ENCODE measurements at regions not wholly inside any gene's neighbourhood (a gene's known extent, or its start where the extent isn't known, plus 50 kb on each side); places are given as distances from the start of the nearest gene placed in this dataset.

DNA sequence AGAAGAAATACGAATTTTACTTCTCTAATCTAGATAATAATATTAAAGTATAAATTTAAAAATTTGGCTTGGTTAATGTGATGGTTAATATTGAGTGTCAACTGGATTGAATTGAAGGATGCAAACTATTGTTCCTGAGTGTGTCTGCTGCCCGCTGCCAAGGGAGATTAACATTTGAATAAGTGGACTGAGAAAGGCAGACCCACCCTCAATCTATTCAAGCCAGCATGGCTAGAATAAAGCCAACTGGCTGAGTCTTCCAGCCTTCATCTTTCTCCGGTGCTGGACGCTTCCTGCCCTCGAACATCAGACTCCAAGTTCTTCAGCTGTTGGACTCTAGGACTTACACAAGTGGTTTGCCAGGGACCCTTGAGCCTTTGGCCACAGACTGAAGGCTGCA lies 152.7 kb downstream of the TBXT start:
- DNase-seq (ENCODE audit: low read depth in 3 of 3, low spot score in 2 of 3) = no peak

GRCh38 chr6:166010136-166010960 lies 157.3 kb downstream of the TBXT start:
- DNase-seq (ENCODE audit: low read depth in 3 of 3, low spot score in 2 of 3) = no peak

GRCh38 chr6:166009385-166010031 lies 158.1 kb downstream of the TBXT start:
- DNase-seq (ENCODE audit: low read depth in 3 of 3, low spot score in 2 of 3) = no peak

DNA sequence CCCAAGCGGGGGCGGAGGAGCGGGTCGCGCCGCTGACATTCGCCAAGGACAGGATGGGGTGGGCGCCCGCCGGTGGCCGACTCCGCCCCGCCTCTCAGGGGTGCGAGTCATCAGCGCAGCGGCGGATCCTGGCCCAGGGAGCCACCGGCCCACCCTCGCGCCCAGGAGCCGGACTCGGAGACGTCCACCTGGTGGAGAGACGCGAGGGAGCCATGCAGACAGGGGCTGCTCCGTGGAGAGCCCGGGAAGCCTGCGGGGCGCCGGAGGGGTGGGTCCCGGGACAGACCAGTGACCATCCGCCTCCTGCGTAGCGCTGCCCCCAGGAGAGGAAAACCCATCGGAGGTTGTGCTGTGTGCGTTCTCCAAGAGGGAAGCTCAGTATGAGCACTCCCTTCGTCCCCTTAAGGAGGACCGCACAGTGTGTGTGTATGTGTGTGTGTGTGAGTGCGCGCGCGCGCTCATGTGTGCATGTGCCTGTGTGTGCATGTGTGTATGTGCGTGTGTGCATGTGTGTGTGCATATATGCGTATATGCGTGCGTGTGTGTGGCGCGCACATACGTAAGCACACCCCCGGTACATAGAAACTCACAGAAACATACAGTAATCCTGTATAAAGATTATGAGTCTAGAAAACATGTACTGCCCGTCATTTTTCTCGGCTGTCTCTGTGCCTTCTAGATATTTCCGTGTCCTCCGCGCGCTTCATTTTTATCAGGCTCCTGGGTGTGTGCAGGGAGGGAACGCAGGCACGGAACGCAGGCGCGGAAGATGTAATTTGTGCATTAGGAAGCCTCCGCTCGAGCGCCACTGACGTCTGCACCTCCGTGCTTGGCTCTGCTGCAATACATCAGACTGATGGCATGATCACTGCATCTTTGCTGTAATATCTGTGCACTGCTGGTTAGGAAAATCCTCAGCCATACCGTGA lies 158.9 kb downstream of the TBXT start:
- DNase-seq (ENCODE audit: low read depth in 3 of 3, low spot score in 2 of 3) = no peak

DNA sequence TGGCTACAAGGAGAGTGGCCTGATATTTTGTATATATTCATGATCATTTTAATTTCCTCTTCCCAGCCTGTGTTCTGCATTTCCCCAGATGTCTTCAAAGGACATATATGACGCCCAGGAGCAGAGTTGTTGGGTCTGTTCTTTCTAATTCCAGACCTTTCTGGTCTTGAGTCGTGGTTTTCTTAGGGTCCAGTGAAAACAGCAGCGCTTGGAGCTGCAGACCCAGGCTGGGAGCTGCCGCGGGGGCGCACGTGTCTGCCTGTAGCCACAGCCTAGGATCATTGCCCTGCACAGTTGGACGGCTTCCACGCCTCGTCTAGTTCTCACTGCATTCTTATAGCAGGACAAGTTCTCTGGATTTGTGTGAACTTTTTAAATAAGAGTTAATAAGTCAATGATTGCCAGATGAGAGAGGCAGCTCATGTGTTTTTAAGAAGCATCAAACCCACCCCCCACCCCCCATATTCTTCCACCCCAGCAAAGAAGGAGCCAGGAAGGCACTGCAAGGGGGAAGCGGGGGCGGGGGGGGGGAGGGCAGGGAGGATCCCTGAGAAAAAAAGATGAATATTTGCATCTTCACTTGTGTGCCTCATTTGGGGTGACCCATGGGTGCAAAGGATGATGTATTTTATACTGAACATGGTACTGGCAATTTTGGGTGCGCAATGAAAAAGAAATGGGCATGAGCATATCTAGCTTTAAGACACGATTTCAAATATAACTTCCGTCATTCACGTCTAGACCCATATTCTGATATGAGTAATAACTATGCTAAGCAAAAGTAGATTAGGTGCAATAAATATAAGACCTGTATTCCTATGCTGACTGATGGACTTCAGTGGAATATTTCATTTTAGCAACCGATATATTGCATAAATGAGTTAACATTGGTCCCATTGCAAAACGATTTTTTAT lies 160.0 kb downstream of the TBXT start:
- no peak for DNase-seq (ENCODE audit: low read depth in 3 of 3, low spot score in 2 of 3)

DNA sequence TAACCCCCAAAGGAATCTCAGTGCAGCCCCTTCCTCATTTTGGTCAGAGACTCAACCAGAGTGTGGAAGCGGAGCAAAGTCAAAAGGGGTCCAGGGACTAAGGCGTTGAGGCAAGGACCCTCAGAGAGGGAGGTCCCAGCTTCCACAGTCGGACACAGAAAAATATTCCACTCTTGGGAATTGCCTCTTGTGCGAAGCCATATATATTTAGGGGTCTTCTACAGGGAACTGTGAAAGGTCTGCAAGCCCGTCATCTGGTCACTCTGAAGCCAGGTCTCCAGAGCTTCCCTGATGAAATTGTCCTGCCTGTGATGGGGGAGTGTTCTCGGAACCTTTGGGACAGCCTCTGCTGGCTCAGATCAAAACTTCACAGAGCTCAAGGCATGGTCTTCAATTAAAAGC lies 160.8 kb downstream of the TBXT start:
- no peak for DNase-seq (ENCODE audit: low read depth in 3 of 3, low spot score in 2 of 3)

DNA sequence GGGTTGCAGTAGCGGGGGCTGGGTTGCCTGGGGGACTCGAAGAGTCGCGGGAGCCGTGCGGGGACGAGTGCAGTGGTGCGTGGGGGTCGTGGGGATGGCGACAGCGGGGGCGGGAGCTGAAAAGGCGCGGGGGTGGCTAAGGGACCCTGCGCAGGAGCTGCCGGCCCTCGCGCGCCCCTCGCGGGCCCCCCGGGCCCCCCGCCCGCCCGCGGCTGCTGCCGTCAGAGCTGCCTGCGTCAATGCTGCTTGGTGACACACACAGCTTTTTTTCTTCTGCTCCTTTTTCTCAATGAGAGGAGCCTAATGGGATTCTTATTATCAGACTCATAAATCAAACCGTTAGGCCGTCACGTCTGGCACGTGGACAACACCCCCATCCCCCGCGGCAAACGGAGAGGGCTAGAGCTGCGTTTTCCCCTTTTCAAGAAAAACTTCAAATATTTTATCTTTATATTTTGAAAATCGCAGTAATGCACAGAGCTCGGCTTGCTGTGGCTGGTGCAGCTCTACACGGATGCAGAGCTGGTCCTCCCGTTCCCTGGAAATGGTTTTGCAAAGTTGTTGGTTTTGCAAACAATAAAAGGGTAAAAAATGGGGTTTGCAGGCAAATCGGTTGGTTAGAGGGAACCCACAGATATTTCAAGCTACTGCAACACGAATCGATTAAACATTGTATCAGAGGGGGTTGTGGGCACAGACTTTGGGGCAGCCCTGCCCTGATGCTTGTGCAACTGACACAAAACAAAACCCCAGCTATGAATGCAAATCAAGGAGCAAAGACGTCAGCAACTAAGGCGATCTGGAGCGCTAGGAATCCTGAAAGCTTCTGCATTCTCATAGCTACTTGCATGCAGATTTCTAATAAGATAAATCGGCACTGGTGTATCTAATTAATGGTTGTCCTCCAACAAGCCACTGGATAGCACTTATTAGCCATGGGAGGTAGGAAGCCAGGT lies 161.4 kb downstream of the TBXT start:
- DNase-seq (ENCODE audit: low read depth in 3 of 3, low spot score in 2 of 3) = no peak

DNA sequence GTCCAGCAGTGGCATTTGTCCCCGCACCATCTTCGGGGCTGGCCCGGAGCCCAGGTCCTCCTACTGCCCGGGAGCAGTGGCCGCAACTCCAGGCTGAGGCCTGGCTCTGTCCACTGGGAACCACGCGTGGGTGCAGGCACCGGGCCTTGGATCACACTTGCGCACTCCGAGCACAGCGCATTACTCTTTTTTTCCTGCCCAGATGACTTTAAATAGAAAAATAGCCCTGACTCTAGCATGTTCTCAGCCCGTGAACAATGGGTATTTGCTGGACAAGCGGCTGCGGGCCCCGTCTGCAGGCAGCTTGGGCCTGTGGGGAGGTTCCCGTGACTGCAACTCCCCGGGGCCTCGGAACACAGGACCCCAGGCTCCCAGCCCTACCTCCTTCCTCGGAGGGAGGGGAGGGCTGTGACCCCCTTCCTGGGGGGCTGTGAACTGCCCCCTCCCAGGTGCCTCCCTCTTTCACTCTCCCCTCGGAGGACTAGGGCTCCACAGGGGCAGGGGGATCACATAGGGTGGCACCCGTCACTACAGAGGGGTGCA lies 162.2 kb downstream of the TBXT start:
- no peak for DNase-seq (ENCODE audit: low read depth in 3 of 3, low spot score in 2 of 3)

GRCh38 chr6:166004876-166005275 lies 162.8 kb downstream of the TBXT start:
- DNase-seq (ENCODE audit: low read depth in 3 of 3, low spot score in 2 of 3) = no peak

- no peak for DNase-seq (ENCODE audit: low read depth in 3 of 3, low spot score in 2 of 3)
Observed at GRCh38 chr6:166004471-166004870, 163.2 kb downstream of the TBXT start.

DNA sequence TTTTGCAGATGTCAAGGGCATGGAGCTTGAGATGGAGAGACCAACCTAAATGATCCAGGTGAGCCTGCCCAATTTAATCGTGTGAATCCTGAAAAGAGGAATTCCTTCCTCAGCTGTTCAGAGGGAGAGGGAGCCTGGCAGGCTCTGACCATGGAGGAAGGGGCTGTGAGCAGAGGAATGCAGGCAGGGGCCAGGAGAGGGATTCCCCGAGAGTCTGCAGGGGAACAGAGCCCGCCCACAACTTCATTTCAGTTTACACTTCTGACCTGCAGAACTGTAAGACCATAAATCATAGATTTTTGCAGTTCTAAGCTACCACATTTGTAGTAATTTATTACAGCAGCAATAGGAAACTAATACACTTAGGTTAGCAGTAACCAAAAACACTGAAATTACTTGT lies 164.1 kb downstream of the TBXT start:
- no peak for DNase-seq (ENCODE audit: low read depth in 3 of 3, low spot score in 2 of 3)

GRCh38 chr6:166001359-166001758 lies 166.3 kb downstream of the TBXT start:
- DNase-seq (ENCODE audit: low read depth in 3 of 3, low spot score in 2 of 3) = no peak

DNA sequence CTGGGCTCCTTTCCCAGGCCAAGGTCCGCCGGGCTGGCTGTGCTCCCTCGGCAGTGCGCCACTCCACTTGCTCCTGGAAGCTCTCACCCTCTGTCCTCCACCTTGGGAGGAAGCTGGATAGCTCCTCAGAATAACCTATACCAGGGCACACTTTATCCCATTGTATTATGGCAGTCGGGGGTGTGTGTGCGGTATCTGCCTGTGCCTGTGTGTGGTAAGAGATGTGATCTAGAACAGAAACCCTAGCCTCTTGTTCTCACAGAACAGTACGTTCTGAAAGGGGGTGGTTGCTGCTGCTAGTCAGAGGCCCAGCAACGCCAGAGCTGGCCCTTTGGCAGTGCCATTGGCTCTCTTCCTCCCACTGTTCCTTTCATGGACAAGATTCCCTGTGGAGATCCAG lies 168.4 kb downstream of the TBXT start:
- no peak for DNase-seq (ENCODE audit: low read depth in 3 of 3, low spot score in 2 of 3)

GRCh38 chr6:165998072-165998471 lies 169.6 kb downstream of the TBXT start:
- DNase-seq (ENCODE audit: low read depth in 3 of 3, low spot score in 2 of 3) = no peak

GRCh38 chr6:165991341-165991740 lies 176.3 kb downstream of the TBXT start:
- DNase-seq (ENCODE audit: low read depth in 3 of 3, low spot score in 2 of 3) = no peak

GRCh38 chr6:165990216-165990615 lies 177.4 kb downstream of the TBXT start:
- no peak for DNase-seq (ENCODE audit: low read depth in 3 of 3, low spot score in 2 of 3)

DNA sequence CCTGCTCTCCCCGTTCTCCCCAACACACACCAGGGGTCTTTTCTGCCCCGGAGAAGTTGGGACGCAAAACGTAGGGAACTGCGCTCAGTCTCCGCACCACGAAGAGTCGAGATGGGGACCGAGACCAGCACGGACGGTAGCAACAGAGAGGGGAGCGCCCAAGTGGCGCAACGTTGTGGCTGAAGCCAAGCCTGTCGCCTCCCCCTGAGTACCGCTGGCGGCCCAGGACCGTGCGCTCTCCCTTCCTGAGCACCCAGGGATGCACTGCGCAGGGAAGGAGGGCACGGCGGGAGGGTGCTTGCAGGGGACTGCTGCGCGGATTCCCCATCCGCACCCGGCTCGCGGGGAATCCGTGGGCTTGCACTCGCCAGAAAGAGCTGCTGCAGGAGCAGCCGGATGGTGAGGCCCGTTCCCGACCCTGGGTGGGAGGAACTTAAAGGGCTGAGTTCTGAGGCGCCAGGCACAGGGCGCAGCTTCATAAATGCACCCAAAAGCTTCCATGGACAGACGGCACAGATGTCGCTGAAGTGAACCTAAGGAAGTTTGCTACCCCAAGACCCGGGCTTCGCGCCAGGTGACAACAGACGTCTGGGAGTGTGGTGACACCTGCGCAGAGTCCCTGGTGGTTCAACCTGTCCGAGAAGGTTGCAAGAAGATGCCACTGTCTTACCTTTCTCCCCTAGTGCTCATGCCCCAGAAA lies 178.7 kb downstream of the TBXT start:
- DNase-seq (ENCODE audit: low read depth in 3 of 3, low spot score in 2 of 3) = no peak

DNA sequence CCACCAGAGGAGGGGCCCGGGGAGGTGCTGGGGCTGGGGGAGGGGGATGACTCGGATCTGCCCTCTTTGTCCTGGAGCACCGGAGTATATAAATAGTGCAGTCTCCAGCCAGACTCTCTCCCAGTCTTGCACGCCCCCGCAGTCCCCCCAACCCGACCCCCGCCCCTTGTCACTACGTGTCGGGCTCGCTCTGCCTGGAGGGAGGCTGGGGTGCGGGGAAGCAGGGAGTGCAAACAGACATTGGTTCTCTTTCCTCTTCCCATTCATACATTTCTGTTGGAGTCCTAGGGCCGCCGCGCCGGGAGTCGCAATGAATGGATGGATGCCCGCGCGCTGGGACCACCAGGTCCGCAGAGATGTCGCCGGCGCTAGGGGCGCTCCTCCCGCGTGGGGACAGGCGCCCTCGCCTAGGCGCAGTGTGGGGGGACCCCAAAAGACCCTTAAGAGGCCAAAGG lies 179.3 kb downstream of the TBXT start:
- no peak for DNase-seq (ENCODE audit: low read depth in 3 of 3, low spot score in 2 of 3)
